SU-DHL-6 (cell line): ENCODE measurements at regions not wholly inside any gene's neighbourhood (a gene's known extent, or its start where the extent isn't known, plus 50 kb on each side); places are given as distances from the start of the nearest gene placed in this dataset.

ENCODE experiments used
- CTCF ChIP-seq: fragments of 200-600 bp; sonication (generic); IDR thresholded peaks from one replicate; pipeline ENCODE4 v1.5.1; 2017; ENCODE audit warnings: antibody characterized with exemption, mild to moderate bottlenecking, low read length, moderate library complexity; ENCODE audit not compliant: insufficient read depth, poor library complexity, severe bottlenecking
- EZH2phosphoT487 ChIP-seq: fragments of 200-600 bp; sonication (generic), shearing (Covaris generic); conservative IDR thresholded peaks from 2 replicates; pipeline ENCODE4 v1.6.1; 2018; ENCODE audit warnings: mild to moderate bottlenecking, antibody characterized with exemption, low read length, moderate library complexity, mixed read lengths

DNA sequence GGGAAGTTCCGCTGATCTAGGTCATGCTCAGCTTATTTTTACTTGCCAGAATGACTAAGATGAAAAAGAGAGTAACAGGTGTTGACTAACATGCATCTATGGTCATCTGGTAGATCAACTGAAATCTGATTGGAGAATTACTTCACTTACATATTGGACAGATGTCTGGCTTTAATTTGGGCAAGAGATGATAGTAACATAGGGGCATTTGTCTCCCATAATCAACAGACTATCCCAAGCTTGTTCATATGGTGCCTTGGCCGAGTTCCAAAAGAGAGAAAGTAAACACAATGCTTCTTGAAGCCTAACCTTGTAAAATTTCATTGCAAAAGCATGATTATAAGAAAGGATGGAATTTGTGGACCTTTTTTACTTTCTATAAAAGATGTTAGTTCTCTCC lies 503.7 kb downstream of the ADCYAP1 start:
- TF ChIP-seq CTCF (no peak), EZH2phosphoT487 (no peak)
